Progenitor cell of endocrine pancreas (in vitro differentiated cells): ENCODE measurements at regions not wholly inside any gene's neighbourhood (a gene's known extent, or its start where the extent isn't known, plus 50 kb on each side); places are given as distances from the start of the nearest gene placed in this dataset.

ENCODE experiments used
- DNase-seq: peaks from one replicate; pipeline ENCODE4 v3.0.0; 2021; ENCODE audit warnings: low spot score; ENCODE audit not compliant: unreplicated experiment
- H3K27ac Mint-ChIP-seq: 2 replicates; pipeline ENCODE4 v1.8.0; 2021; ENCODE audit warnings: mild to moderate bottlenecking, moderate library complexity, mixed read lengths
- H3K27me3 Mint-ChIP-seq: 2 replicates; pipeline ENCODE4 v1.8.0; 2021; ENCODE audit warnings: mixed read lengths
- H3K36me3 Mint-ChIP-seq: 2 replicates; pipeline ENCODE4 v1.8.0; 2022; ENCODE audit warnings: mixed read lengths; ENCODE audit not compliant: insufficient read depth
- H3K4me1 Mint-ChIP-seq: 2 replicates; pipeline ENCODE4 v1.8.0; 2021; ENCODE audit warnings: low read depth, mixed read lengths
- H3K4me3 Mint-ChIP-seq: 2 replicates; pipeline ENCODE4 v1.8.0; 2021; ENCODE audit warnings: low read depth, mild to moderate bottlenecking, moderate library complexity, mixed read lengths
- H3K9me3 Mint-ChIP-seq: 2 replicates; pipeline ENCODE4 v1.8.0; 2021; ENCODE audit warnings: low read depth, mixed read lengths
- TF ChIP-seq, protein P1 (sequence below): fragments of 200-600 bp; sonication (generic); IDR thresholded peaks from one replicate; pipeline ENCODE4 v1.5.0; 2021; ENCODE audit warnings: antibody characterized with exemption, mild to moderate bottlenecking; ENCODE audit not compliant: unreplicated experiment

DNA sequence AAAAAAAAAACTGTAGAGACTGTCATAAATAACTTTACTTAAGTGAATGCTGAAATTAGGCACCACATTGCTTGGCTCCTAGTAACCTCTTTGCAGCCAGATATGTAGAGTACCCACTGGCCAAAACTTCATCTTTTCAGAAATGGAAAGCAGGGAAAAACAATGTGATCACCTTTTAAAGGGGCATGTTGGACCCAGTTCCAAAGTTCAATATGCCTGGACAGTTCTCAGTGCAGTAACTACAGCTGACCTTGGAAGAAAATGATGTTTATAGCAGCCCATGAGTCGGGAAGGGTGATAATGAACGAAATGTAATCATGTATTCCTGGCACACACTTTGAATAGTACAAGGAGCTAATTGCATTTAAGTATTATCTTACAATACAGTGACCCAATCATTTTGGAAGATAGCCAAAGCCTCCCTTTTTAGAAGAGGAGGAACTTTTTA is 93.6 kb upstream of the TAB2 start:
- DNase-seq: no peak
- Mint-ChIP-seq H3K27ac (no peak overlapping the region), H3K4me1 (peaks cover 12% of the 10 kb centered on the region), H3K36me3 (no peaks in the 10 kb centered on the region), H3K27me3 (peaks cover 53% of the 10 kb centered on the region), H3K4me3 (no peak overlapping the region), H3K9me3 (no peaks in the 10 kb centered on the region)
- TF ChIP-seq, protein P1, sequence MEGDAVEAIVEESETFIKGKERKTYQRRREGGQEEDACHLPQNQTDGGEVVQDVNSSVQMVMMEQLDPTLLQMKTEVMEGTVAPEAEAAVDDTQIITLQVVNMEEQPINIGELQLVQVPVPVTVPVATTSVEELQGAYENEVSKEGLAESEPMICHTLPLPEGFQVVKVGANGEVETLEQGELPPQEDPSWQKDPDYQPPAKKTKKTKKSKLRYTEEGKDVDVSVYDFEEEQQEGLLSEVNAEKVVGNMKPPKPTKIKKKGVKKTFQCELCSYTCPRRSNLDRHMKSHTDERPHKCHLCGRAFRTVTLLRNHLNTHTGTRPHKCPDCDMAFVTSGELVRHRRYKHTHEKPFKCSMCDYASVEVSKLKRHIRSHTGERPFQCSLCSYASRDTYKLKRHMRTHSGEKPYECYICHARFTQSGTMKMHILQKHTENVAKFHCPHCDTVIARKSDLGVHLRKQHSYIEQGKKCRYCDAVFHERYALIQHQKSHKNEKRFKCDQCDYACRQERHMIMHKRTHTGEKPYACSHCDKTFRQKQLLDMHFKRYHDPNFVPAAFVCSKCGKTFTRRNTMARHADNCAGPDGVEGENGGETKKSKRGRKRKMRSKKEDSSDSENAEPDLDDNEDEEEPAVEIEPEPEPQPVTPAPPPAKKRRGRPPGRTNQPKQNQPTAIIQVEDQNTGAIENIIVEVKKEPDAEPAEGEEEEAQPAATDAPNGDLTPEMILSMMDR: no peak

DNA sequence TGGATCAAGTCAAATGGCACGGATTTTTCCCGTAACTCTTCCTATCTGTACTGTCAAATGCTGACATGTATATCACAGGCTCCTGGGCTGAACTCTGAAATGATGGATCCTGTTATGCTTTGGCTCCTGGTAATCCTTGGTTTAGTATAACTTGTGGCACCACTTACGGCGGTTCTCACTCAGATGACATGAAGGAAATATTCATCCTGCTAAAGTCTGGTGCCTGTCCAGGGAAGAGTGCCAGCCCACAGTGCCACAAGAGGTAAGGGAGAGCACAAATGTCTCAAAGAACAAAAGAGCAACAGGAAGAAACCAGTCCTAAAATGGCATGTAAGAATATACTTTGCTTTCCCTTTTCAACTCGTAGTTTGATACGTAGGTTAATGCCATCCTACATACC is 93.1 kb upstream of the TAB2 start:
- Mint-ChIP-seq H3K4me1 (peaks cover 12% of the 10 kb centered on the region), H3K9me3 (no peaks in the 10 kb centered on the region), H3K27ac (peak overlapping the region; percentile 61), H3K36me3 (no peaks in the 10 kb centered on the region), H3K4me3 (no peak overlapping the region), H3K27me3 (peaks cover 56% of the 10 kb centered on the region)
- DNase-seq: no peak
- TF ChIP-seq, protein P1: no peak

DNA sequence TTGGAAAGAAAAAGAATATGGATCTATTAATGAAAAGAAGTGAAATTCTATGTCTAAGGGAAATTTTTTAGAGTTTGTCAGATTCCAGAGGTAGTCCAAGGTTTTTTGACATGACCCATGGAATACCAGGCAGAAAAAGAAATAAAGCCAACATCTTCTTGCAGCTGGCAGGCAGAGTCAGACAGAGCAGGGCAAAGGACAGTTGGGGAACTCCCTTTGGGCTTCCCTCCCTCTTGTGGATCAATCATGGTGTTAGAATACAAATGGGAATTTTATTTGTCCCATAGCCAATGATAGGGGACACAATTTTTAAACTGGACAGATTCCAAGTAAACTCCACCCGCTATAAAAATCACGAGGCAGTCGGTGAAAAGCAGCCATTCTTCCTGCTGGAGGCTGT is 92.1 kb upstream of the TAB2 start:
- Mint-ChIP-seq H3K9me3 (no peaks in the 10 kb centered on the region), H3K4me3 (no peak overlapping the region), H3K27ac (no peak overlapping the region), H3K36me3 (no peaks in the 10 kb centered on the region), H3K27me3 (peaks cover 56% of the 10 kb centered on the region), H3K4me1 (peaks cover 12% of the 10 kb centered on the region)
- DNase-seq: no peak
- TF ChIP-seq, protein P1: no peak

DNA sequence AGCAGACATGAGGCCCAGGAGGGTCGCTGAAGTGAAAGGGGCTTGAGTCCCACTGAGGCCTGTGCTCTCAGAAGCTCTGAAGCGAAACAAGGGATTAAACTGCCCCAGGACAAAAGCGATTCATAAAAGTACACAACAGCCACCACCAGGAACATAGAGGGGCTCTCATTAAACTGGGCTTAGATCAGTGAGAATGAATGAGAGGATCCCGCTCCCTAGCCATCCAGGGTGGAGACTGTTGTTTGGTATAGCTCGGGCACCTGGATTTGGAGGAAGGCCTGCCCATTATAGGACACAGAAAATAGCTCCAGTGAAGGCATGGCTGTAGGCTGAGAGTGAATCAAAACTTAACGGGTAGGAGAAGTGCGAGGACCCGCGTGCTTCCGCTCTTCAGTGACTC is 91.6 kb upstream of the TAB2 start:
- Mint-ChIP-seq H3K27me3 (peaks cover 57% of the 10 kb centered on the region), H3K36me3 (no peaks in the 10 kb centered on the region), H3K27ac (no peak overlapping the region), H3K4me1 (peaks cover 12% of the 10 kb centered on the region), H3K4me3 (no peak overlapping the region), H3K9me3 (no peaks in the 10 kb centered on the region)
- TF ChIP-seq, protein P1: no peak
- no peak for DNase-seq

DNA sequence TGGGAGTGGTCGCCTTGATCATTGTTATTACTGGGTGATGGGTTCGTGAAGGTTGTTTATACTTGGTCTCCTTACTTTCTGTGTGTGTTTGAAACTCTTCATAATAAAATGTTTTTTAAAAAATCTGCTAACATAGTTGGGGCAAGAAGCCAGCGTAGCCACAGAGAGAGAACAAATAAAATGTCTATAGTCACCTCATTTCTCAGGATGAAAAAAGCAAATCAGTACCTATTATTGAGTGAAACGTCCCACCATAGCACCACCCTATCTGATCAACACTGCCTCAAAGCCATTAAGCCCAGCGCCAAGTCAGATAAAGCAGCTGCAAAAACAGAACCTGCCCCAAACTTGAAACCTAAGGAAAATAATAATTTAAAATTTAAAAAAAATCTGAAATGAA is 89.7 kb upstream of the TAB2 start:
- Mint-ChIP-seq H3K4me3 (no peak overlapping the region), H3K27ac (no peak overlapping the region), H3K36me3 (no peaks in the 10 kb centered on the region), H3K9me3 (no peaks in the 10 kb centered on the region), H3K27me3 (peaks cover 49% of the 10 kb centered on the region), H3K4me1 (peaks cover 18% of the 10 kb centered on the region)
- DNase-seq: no peak
- TF ChIP-seq, protein P1: no peak
